AG09309 (cell line): ENCODE measurements at regions not wholly inside any gene's neighbourhood (a gene's known extent, or its start where the extent isn't known, plus 50 kb on each side); places are given as distances from the start of the nearest gene placed in this dataset.

Source experiments
- DNase-seq: peaks from one replicate; pipeline ENCODE4 v3.0.0-alpha.2; 2010; ENCODE audit warnings: low read depth
- H3K4me3 ChIP-seq: 2 replicates; pipeline ENCODE4 v1.5.1; 2011; ENCODE audit warnings: mild to moderate bottlenecking, low read depth, low read length, moderate library complexity; ENCODE audit not compliant: control insufficient read depth
- CTCF ChIP-seq: IDR thresholded peaks from 2 replicates; pipeline ENCODE4 v1.5.1; 2011; ENCODE audit warnings: mild to moderate bottlenecking, low read depth, low read length, inconsistent platforms; ENCODE audit not compliant: insufficient read depth, control insufficient read depth; ENCODE audit errors: missing control alignments

DNA sequence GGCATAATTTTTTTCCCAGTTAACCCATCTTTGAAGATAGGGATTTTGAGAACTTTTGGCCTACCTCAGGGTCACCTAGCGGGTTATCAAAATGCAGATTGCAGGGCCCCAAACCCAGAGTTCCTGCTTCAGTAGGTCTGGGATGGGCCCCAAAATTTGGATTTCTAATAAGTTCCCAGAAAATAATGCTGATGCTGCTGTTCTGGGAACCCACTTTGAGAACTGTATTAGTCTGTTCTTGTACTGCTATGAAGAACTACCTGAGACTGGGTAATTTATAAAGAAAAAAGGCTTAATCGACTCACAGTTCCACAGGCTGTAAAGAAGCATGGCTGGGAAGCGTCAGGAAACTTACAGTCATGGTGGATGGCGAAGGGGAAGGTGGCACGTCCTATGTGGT, 182.2 kb upstream of the DMRT1 start:
- no peak for TF ChIP-seq CTCF
- no peak overlapping the region for H3K4me3 ChIP-seq
- no peak for DNase-seq

- no peak for TF ChIP-seq CTCF
- no peak for DNase-seq
- H3K4me3 ChIP-seq: no peak overlapping the region
Observed at GRCh38 chr9:660227-660626, 181.3 kb upstream of the DMRT1 start.

DNA sequence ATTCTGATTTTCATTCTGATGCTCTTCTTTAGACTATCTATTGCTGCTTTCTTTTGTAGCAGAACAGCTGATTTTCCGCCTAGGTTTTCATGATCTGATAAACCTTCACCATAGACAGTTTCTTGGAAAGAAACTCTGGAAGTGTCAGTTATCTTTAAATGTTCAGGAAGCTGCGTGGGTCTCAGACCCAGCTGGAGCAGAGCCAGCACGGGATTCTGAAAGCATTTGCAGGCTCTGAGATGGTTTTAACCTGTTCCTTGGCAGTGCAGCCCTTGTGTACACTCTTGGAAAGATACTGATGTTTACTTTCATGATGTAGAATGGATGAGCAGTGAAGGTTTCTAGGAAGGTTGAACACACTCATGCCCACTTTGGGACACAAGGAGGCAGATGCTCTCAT, 178.0 kb upstream of the DMRT1 start:
- no peak overlapping the region for H3K4me3 ChIP-seq
- no peak for DNase-seq
- no peak for TF ChIP-seq CTCF

DNA sequence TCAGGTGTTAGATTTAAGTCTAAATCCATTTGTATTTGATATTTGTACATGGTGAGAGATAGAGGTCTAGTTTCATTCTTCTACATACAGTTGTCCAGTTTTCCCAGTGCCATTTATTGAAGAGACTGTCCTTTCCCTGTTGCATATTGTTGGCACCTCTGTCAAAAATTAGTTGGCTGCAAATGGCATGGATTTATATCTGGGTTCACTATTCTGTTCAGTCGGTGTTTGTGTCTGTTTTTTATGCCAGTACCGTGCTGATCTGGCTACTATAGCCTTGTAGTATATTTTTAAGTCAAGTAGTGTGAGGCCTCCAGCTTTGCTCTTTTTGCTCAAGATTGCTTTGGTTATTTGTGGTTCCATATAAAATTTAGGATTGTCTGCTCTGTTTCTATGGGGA, 176.2 kb upstream of the DMRT1 start:
- no peak for DNase-seq
- TF ChIP-seq CTCF: no peak
- no peak overlapping the region for H3K4me3 ChIP-seq

DNA sequence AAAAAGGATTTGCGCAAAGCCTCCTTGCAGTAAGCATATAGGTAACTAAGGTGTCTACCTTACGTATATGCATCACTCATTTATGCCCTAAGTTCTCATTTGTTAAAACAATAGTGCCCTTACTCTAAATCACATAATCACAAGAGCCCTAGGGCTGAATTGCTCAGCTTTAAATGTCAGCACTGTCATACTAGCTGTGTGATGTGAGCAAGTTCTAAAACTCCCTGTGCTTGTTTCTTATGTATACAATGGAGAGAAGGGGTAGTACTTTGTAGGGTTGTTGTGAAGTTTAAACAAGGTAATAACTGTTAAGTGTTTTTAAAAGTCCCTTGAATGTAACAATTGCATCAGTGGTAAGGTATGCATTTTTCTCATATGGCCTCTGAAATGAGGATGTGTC, 169.5 kb upstream of the DMRT1 start:
- TF ChIP-seq CTCF: no peak
- H3K4me3 ChIP-seq: no peak overlapping the region
- DNase-seq: no peak

GRCh38 chr9:672851-673250, 168.6 kb upstream of the DMRT1 start:
- no peak for DNase-seq
- no peak for TF ChIP-seq CTCF
- H3K4me3 ChIP-seq: no peak overlapping the region
